GM18517 (cell line): ENCODE measurements at regions not wholly inside any gene's neighbourhood (a gene's known extent, or its start where the extent isn't known, plus 50 kb on each side); places are given as distances from the start of the nearest gene placed in this dataset.

Experiments
- ATAC-seq: cut with Tn5 transposase; IDR thresholded peaks from one replicate; pipeline ENCODE4 v1.9.1; 2021; ENCODE audit warnings: mild to moderate bottlenecking, moderate library complexity; ENCODE audit not compliant: unreplicated experiment

- no peak for ATAC-seq
These were observed 178.6 kb upstream of the RBMS1 start for GRCh38 chr2:160672211-160672610.

GRCh38 chr2:160674146-160674750 is 180.6 kb upstream of the RBMS1 start:
- no peak for ATAC-seq

GRCh38 chr2:160679686-160680085 is 186.1 kb upstream of the RBMS1 start:
- ATAC-seq: no peak

- ATAC-seq: no peak
These were observed 186.7 kb upstream of the RBMS1 start for GRCh38 chr2:160680294-160680693.

- no peak for ATAC-seq
These were observed 187.4 kb upstream of the RBMS1 start for GRCh38 chr2:160680974-160681373.

GRCh38 chr2:160683206-160683605 is 189.6 kb upstream of the RBMS1 start:
- no peak for ATAC-seq

GRCh38 chr2:160687629-160688028 is 194.0 kb upstream of the RBMS1 start:
- ATAC-seq: no peak

- ATAC-seq: no peak
These were observed 195.8 kb upstream of the RBMS1 start for GRCh38 chr2:160689441-160689840.

GRCh38 chr2:160694221-160694620 is 200.6 kb upstream of the RBMS1 start:
- ATAC-seq: no peak

- peak; percentile 87 for ATAC-seq
These were observed 201.0 kb upstream of the RBMS1 start for GRCh38 chr2:160694631-160695030.

GRCh38 chr2:160695402-160696086 is 201.9 kb upstream of the RBMS1 start:
- no peak for ATAC-seq

GRCh38 chr2:160696087-160696452 is 202.5 kb upstream of the RBMS1 start:
- ATAC-seq: no peak

- ATAC-seq: no peak
These were observed 204.2 kb upstream of the RBMS1 start for GRCh38 chr2:160697817-160698216.

GRCh38 chr2:160700021-160700814 is 206.6 kb upstream of the RBMS1 start:
- no peak for ATAC-seq

GRCh38 chr2:160701822-160702221 is 208.2 kb upstream of the RBMS1 start:
- ATAC-seq: no peak

GRCh38 chr2:160702754-160703153 is 209.1 kb upstream of the RBMS1 start:
- ATAC-seq: no peak

GRCh38 chr2:160703648-160704585 is 210.3 kb upstream of the RBMS1 start:
- peak; percentile 91 for ATAC-seq

- no peak for ATAC-seq
These were observed 221.8 kb upstream of the RBMS1 start for GRCh38 chr2:160715428-160715827.

GRCh38 chr2:160719116-160719515 is 225.5 kb upstream of the RBMS1 start:
- ATAC-seq: no peak

- ATAC-seq: no peak
These were observed 226.5 kb upstream of the RBMS1 start for GRCh38 chr2:160720098-160720497.
